H9 (cell line): ENCODE measurements at regions not wholly inside any gene's neighbourhood (a gene's known extent, or its start where the extent isn't known, plus 50 kb on each side); places are given as distances from the start of the nearest gene placed in this dataset.

Source experiments
- DNase-seq: peaks from one replicate; pipeline ENCODE4 v3.0.0-alpha.2; 2017
- H2AFZ ChIP-seq: one replicate; pipeline ENCODE4 v1.6.1; 2013; ENCODE audit warnings: mild to moderate bottlenecking, low read length, control low read depth, moderate library complexity
- H2AK5ac ChIP-seq: 2 replicates; pipeline ENCODE4 v1.6.1; 2013; ENCODE audit warnings: low read length, control low read depth, mixed read lengths; ENCODE audit not compliant: insufficient read length
- H2BK120ac ChIP-seq: one replicate; pipeline ENCODE4 v1.6.1; 2013; ENCODE audit warnings: low read depth, mild to moderate bottlenecking, low read length, control low read depth, inconsistent platforms; ENCODE audit not compliant: poor library complexity, severe bottlenecking
- H2BK12ac ChIP-seq: 2 replicates; pipeline ENCODE4 v1.6.1; 2013; ENCODE audit warnings: low read length, control low read depth, mixed read lengths, low read depth; ENCODE audit not compliant: insufficient read length
- H2BK15ac ChIP-seq: 2 replicates; pipeline ENCODE4 v1.6.1; 2013; ENCODE audit warnings: low read depth, low read length, control low read depth
- H2BK20ac ChIP-seq: one replicate; pipeline ENCODE4 v1.6.1; 2013; ENCODE audit warnings: low read depth, mild to moderate bottlenecking, low read length, control low read depth, inconsistent platforms; ENCODE audit not compliant: poor library complexity, severe bottlenecking
- H2BK5ac ChIP-seq: 2 replicates; pipeline ENCODE4 v1.6.1; 2013; ENCODE audit warnings: low read length, control low read depth, mixed read lengths; ENCODE audit not compliant: insufficient read length
- H3K14ac ChIP-seq: 2 replicates; pipeline ENCODE4 v1.6.1; 2013; ENCODE audit warnings: low read length, control low read depth; ENCODE audit not compliant: insufficient read depth
- H3K18ac ChIP-seq: 2 replicates; pipeline ENCODE4 v1.6.1; 2013; ENCODE audit warnings: low read depth, mild to moderate bottlenecking, mixed read lengths, low read length, control low read depth; ENCODE audit not compliant: insufficient read length
- H3K23ac ChIP-seq: 2 replicates; pipeline ENCODE4 v1.6.1; 2013; ENCODE audit warnings: low read length, control low read depth, mixed read lengths, low read depth; ENCODE audit not compliant: insufficient read length
- H3K23me2 ChIP-seq: 2 replicates; pipeline ENCODE4 v1.6.1; 2013; ENCODE audit warnings: low read depth, mild to moderate bottlenecking, mixed read lengths, low read length, control low read depth; ENCODE audit not compliant: insufficient read length, poor library complexity, severe bottlenecking
- H3K27ac ChIP-seq: 2 replicates; pipeline ENCODE4 v1.5.1; 2013; ENCODE audit warnings: low read length, control low read depth, mixed read lengths, low read depth; ENCODE audit not compliant: insufficient read length
- H3K27me3 ChIP-seq: 2 replicates; pipeline ENCODE4 v1.6.1; 2013; ENCODE audit warnings: low read length, control low read depth, inconsistent platforms; ENCODE audit not compliant: insufficient read depth
- H3K4ac ChIP-seq: 2 replicates; pipeline ENCODE4 v1.6.1; 2013; ENCODE audit warnings: low read depth, mild to moderate bottlenecking, control low read depth, inconsistent platforms, low read length, moderate library complexity
- H3K4me1 ChIP-seq: 2 replicates; pipeline ENCODE4 v1.6.1; 2013; ENCODE audit warnings: low read length, control low read depth, inconsistent platforms; ENCODE audit not compliant: insufficient read depth
- H3K4me2 ChIP-seq: 2 replicates; pipeline ENCODE4 v1.6.1; 2013; ENCODE audit warnings: low read length, control low read depth, mixed read lengths; ENCODE audit not compliant: insufficient read length, insufficient read depth
- H3K56ac ChIP-seq: 2 replicates; pipeline ENCODE4 v1.6.1; 2013; ENCODE audit warnings: low read depth, mild to moderate bottlenecking, mixed read lengths, low read length, control low read depth; ENCODE audit not compliant: insufficient read length
- H3K79me1 ChIP-seq: 2 replicates; pipeline ENCODE4 v1.6.1; 2013; ENCODE audit warnings: low read depth, mild to moderate bottlenecking, moderate library complexity, low read length, control low read depth, inconsistent platforms; ENCODE audit not compliant: insufficient read depth, poor library complexity, severe bottlenecking
- H3K79me2 ChIP-seq: 2 replicates; pipeline ENCODE4 v1.6.1; 2013; ENCODE audit warnings: low read length, control low read depth, inconsistent platforms; ENCODE audit not compliant: insufficient read depth
- H3K9ac ChIP-seq: 2 replicates; pipeline ENCODE4 v1.6.1; 2013; ENCODE audit warnings: low read length, control low read depth, mixed read lengths; ENCODE audit not compliant: insufficient read length; ENCODE audit errors: extremely low read depth
- H3K9me3 ChIP-seq: one replicate; pipeline ENCODE4 v1.6.1; 2013; ENCODE audit warnings: low read depth, low read length, inconsistent platforms; ENCODE audit not compliant: control insufficient read depth
- H3T11ph ChIP-seq: one replicate; pipeline ENCODE4 v1.6.1; 2013; ENCODE audit warnings: mild to moderate bottlenecking, low read length, control low read depth, inconsistent platforms
- H4K20me1 ChIP-seq: one replicate; pipeline ENCODE4 v1.6.1; 2013; ENCODE audit not compliant: control insufficient read depth, insufficient read length, insufficient read depth
- H4K5ac ChIP-seq: 2 replicates; pipeline ENCODE4 v1.6.1; 2013; ENCODE audit warnings: low read depth, mild to moderate bottlenecking, mixed read lengths, low read length, control low read depth; ENCODE audit not compliant: insufficient read length
- H4K8ac ChIP-seq: replicated peaks from 2 replicates; pipeline ENCODE4 v1.6.1; 2013; ENCODE audit warnings: low read length, control low read depth, mixed read lengths, low read depth; ENCODE audit not compliant: insufficient read length
- H4K91ac ChIP-seq: 2 replicates; pipeline ENCODE4 v1.6.1; 2013; ENCODE audit warnings: low read depth, mild to moderate bottlenecking, moderate library complexity, mixed read lengths, low read length, control low read depth; ENCODE audit not compliant: insufficient read length
- H3K27ac Mint-ChIP-seq, 3 experiments: 2 replicates in 2 of 3; 3 replicates in 1 of 3; pipeline ENCODE4 v1.8.0; 2020 to 2021; ENCODE audit warnings: mixed read lengths in 3 of 3, mild to moderate bottlenecking in 1 of 3, moderate library complexity in 1 of 3
- H3K27me3 Mint-ChIP-seq: 2 replicates; pipeline ENCODE4 v1.8.0; 2021; ENCODE audit warnings: low read depth, mild to moderate bottlenecking, moderate library complexity, mixed read lengths
- H3K36me3 Mint-ChIP-seq, 3 experiments: 2 replicates in 2 of 3; 3 replicates in 1 of 3; pipeline ENCODE4 v1.8.0; 2020 to 2021; ENCODE audit warnings: low read depth in 3 of 3, mixed read lengths in 3 of 3; ENCODE audit not compliant: insufficient read depth in 1 of 3
- H3K4me1 Mint-ChIP-seq, 2 experiments: 2 replicates each; pipeline ENCODE4 v1.8.0; 2020; ENCODE audit warnings: mixed read lengths in 2 of 2
- H3K4me3 Mint-ChIP-seq, 2 experiments: 2 replicates in 1 of 2; 3 replicates in 1 of 2; pipeline ENCODE4 v1.8.0; 2020 to 2021; ENCODE audit warnings: mild to moderate bottlenecking in 2 of 2, mixed read lengths in 2 of 2, moderate library complexity in 1 of 2
- H3K9me3 Mint-ChIP-seq, 2 experiments: 2 replicates in 1 of 2; 3 replicates in 1 of 2; pipeline ENCODE4 v1.8.0; 2020; ENCODE audit warnings: mild to moderate bottlenecking in 2 of 2, mixed read lengths in 2 of 2, moderate library complexity in 1 of 2
- WGBS: extraction: QIAGEN DNeasy Blood & Tissue Kit; methylation state at CpG from one replicate; pipeline ENCODE4 v1.1.7; 2013; ENCODE audit warnings: missing lambda C conversion rate, low lambda C conversion rate, mixed read lengths; ENCODE audit not compliant: insufficient read length; ENCODE audit errors: extremely low coverage; 5-methylcytosine and 5-hydroxymethylcytosine counted together
- TF ChIP-seq, protein P1 (sequence below): fragments of 200-600 bp; sonication (generic); conservative IDR thresholded peaks from 3 replicates; pipeline ENCODE4 v1.8.0; 2021; ENCODE audit warnings: antibody characterized with exemption, mild to moderate bottlenecking

DNA sequence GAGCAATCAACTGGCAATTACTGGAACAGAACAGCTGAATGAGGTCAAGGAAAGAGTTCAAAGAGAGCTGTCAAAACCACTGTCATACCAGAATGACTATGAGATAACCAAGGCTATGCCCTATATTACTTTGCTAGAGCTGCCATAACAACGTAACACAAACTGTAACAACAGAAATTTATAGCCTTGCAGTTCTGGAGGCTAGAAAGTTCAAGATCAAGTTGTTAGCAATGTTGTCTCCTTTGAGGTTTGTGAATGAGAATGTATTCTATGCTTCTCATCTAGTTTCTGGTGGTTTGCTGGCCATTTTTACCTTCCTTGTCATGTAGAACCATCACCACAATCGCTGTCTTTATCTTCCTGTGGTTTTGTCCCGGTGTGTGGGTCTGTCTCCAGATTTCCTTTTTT is 1323.0 kb upstream of the GJE1 start:
- H3K79me1 ChIP-seq, result no peaks in the 10 kb centered on the region
- no peaks in the 10 kb centered on the region for H3K27me3 ChIP-seq
- no peak overlapping the region for H2AK5ac ChIP-seq
- no peak overlapping the region for H2AFZ ChIP-seq
- TF ChIP-seq, protein P1, sequence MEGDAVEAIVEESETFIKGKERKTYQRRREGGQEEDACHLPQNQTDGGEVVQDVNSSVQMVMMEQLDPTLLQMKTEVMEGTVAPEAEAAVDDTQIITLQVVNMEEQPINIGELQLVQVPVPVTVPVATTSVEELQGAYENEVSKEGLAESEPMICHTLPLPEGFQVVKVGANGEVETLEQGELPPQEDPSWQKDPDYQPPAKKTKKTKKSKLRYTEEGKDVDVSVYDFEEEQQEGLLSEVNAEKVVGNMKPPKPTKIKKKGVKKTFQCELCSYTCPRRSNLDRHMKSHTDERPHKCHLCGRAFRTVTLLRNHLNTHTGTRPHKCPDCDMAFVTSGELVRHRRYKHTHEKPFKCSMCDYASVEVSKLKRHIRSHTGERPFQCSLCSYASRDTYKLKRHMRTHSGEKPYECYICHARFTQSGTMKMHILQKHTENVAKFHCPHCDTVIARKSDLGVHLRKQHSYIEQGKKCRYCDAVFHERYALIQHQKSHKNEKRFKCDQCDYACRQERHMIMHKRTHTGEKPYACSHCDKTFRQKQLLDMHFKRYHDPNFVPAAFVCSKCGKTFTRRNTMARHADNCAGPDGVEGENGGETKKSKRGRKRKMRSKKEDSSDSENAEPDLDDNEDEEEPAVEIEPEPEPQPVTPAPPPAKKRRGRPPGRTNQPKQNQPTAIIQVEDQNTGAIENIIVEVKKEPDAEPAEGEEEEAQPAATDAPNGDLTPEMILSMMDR, result no peak
- WGBS, result no CpG with 5 or more reads among the region's 3 CpGs
- no peak overlapping the region for H2BK15ac ChIP-seq
- H4K8ac ChIP-seq, result no peak overlapping the region
- Mint-ChIP-seq H3K27me3 (no peaks in the 10 kb centered on the region), H3K9me3 (peaks cover 7 to 9% of the 10 kb centered on the region in 2 experiments; a peak in 4 of 5 replicates), H3K4me3 (no peak overlapping the region), H3K36me3 (peaks cover 0 to 4% (median 1%) of the 10 kb centered on the region in 3 experiments; a peak in 3 of 7 replicates), H3K27ac (no peak overlapping the region), H3K4me1 (no peaks in the 10 kb centered on the region)
- H3K14ac ChIP-seq, result no peak overlapping the region
- no peak overlapping the region for H4K5ac ChIP-seq
- no peak overlapping the region for H3K18ac ChIP-seq
- H3K9me3 ChIP-seq, result no peaks in the 10 kb centered on the region
- no peak overlapping the region for H3K9ac ChIP-seq
- H4K91ac ChIP-seq, result no peak overlapping the region
- no peaks in the 10 kb centered on the region for H3K4me1 ChIP-seq
- no peak overlapping the region for H3K27ac ChIP-seq
- H2BK5ac ChIP-seq, result no peak overlapping the region
- no peak overlapping the region for H3K23ac ChIP-seq
- H2BK120ac ChIP-seq, result no peak overlapping the region
- no peak overlapping the region for H2BK12ac ChIP-seq
- no peaks in the 10 kb centered on the region for H4K20me1 ChIP-seq
- no peak overlapping the region for H2BK20ac ChIP-seq
- no peak overlapping the region for H3T11ph ChIP-seq
- H3K56ac ChIP-seq, result no peak overlapping the region
- H3K23me2 ChIP-seq, result no peaks in the 10 kb centered on the region
- no peaks in the 10 kb centered on the region for H3K79me2 ChIP-seq
- no peak overlapping the region for H3K4me2 ChIP-seq
- DNase-seq, result no peak
- no peak overlapping the region for H3K4ac ChIP-seq
